Stimulated activated CD4-positive, alpha-beta T cell treated with anti-CD3 and anti-CD28 coated beads, TNF-alpha, amount 100 ng/mL, for 1 hour (primary cell): ENCODE measurements at regions not wholly inside any gene's neighbourhood (a gene's known extent, or its start where the extent isn't known, plus 50 kb on each side); places are given as distances from the start of the nearest gene placed in this dataset.
"Not testable (repeated sequence)": the region's sequence is repeated elsewhere in the genome, so short reads cannot be mapped to it uniquely, and the experiment has no call there.

Experiments
- DNase-seq, 3 donors: peaks; one replicate each; pipeline ENCODE4 v3.0.0-alpha.2; 2020; ENCODE audit warnings: low read depth in 3 of 3, low spot score in 1 of 3

- DNase-seq: no peak
Measured at GRCh38 chr10:78656417-78657162, 412.2 kb upstream of the ZMIZ1 start.

GRCh38 chr10:78657163-78657861 is 411.5 kb upstream of the ZMIZ1 start:
- peak; percentile 16 to 54 (median 22) for DNase-seq

GRCh38 chr10:78657862-78658165 is 411.0 kb upstream of the ZMIZ1 start:
- no peak for DNase-seq

GRCh38 chr10:78658645-78659597 is 409.8 kb upstream of the ZMIZ1 start:
- DNase-seq: no peak

- no peak for DNase-seq
Measured at GRCh38 chr10:78659598-78659967, 409.2 kb upstream of the ZMIZ1 start.

GRCh38 chr10:78660446-78661106 is 408.2 kb upstream of the ZMIZ1 start:
- no peak for DNase-seq

- DNase-seq: no peak
Measured at GRCh38 chr10:78663721-78664120, 405.0 kb upstream of the ZMIZ1 start.

GRCh38 chr10:78664929-78665553 is 403.7 kb upstream of the ZMIZ1 start:
- no peak for DNase-seq

GRCh38 chr10:78672918-78673317 is 395.8 kb upstream of the ZMIZ1 start:
- DNase-seq: no peak

GRCh38 chr10:78681141-78681540 is 387.6 kb upstream of the ZMIZ1 start:
- DNase-seq: not testable (repeated sequence)

GRCh38 chr10:78681986-78682385 is 386.8 kb upstream of the ZMIZ1 start:
- DNase-seq: not testable (repeated sequence)

GRCh38 chr10:78684947-78685346 is 383.8 kb upstream of the ZMIZ1 start:
- DNase-seq: no peak

- DNase-seq: no peak
Measured at GRCh38 chr10:78685466-78686103, 383.2 kb upstream of the ZMIZ1 start.

GRCh38 chr10:78686444-78687060 is 382.2 kb upstream of the ZMIZ1 start:
- no peak for DNase-seq

- DNase-seq: no peak
Measured at GRCh38 chr10:78687626-78688025, 381.1 kb upstream of the ZMIZ1 start.

- no peak for DNase-seq
Measured at GRCh38 chr10:78688230-78688900, 380.4 kb upstream of the ZMIZ1 start.

GRCh38 chr10:78688901-78689583 is 379.7 kb upstream of the ZMIZ1 start:
- DNase-seq: no peak

GRCh38 chr10:78689584-78689935 is 379.2 kb upstream of the ZMIZ1 start:
- no peak for DNase-seq
